GM12874 (cell line): ENCODE measurements at regions not wholly inside any gene's neighbourhood (a gene's known extent, or its start where the extent isn't known, plus 50 kb on each side); places are given as distances from the start of the nearest gene placed in this dataset.

Source experiments
- TF ChIP-seq, protein P1 (sequence below): IDR thresholded peaks from 2 replicates; pipeline ENCODE4 v1.5.1; 2011; ENCODE audit warnings: low read depth, mild to moderate bottlenecking, control low read depth, low read length, moderate library complexity; ENCODE audit not compliant: insufficient read depth

GRCh38 chr7:16071246-16071857 lies 350.0 kb downstream of the CRPPA start:
- TF ChIP-seq, protein P1, sequence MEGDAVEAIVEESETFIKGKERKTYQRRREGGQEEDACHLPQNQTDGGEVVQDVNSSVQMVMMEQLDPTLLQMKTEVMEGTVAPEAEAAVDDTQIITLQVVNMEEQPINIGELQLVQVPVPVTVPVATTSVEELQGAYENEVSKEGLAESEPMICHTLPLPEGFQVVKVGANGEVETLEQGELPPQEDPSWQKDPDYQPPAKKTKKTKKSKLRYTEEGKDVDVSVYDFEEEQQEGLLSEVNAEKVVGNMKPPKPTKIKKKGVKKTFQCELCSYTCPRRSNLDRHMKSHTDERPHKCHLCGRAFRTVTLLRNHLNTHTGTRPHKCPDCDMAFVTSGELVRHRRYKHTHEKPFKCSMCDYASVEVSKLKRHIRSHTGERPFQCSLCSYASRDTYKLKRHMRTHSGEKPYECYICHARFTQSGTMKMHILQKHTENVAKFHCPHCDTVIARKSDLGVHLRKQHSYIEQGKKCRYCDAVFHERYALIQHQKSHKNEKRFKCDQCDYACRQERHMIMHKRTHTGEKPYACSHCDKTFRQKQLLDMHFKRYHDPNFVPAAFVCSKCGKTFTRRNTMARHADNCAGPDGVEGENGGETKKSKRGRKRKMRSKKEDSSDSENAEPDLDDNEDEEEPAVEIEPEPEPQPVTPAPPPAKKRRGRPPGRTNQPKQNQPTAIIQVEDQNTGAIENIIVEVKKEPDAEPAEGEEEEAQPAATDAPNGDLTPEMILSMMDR = peak; percentile 37; the same call in 1 of the 2 replicates

DNA sequence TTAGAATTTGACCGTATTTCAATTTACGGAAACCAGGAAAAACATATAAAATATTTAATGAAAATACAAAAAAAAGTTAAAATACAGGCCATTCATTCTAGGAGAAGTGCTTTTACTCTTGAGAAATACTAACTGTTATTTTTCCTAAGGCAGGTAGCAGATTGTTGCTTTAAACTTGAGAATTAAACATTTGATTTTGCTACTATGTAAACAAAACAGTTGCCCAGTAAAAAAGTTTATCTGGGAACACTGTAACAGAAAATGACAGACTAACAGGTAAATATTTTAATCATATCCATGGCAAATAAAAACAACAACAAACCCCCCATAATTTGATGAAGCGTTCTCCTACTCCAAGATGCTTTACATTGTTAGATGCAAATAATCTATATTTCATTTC lies 350.5 kb downstream of the CRPPA start:
- TF ChIP-seq, protein P1 = no peak

- TF ChIP-seq, protein P1 = no peak
These were observed 351.3 kb downstream of the CRPPA start for GRCh38 chr7:16069998-16070397.

DNA sequence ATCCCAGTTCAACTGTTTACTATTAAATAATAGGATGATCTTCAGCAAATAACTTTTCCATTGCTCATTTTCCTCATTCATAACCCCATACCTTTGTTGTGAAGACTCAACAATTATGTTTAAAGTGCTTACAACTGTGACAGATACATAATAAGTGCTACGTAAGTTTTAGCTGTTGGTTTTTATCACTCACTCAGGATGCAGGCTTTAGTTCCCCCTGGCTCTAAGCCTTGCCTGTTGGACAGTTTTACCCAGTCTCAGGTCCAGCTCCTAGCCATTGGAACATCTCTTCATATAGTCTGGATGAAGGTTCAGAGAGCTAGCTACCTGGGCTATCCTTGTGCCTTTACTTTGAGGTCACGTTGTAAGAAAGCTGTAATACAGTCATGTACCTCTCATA lies 353.2 kb downstream of the CRPPA start:
- TF ChIP-seq, protein P1 = no peak

GRCh38 chr7:16067711-16068110 lies 353.6 kb downstream of the CRPPA start:
- TF ChIP-seq, protein P1 = no peak

DNA sequence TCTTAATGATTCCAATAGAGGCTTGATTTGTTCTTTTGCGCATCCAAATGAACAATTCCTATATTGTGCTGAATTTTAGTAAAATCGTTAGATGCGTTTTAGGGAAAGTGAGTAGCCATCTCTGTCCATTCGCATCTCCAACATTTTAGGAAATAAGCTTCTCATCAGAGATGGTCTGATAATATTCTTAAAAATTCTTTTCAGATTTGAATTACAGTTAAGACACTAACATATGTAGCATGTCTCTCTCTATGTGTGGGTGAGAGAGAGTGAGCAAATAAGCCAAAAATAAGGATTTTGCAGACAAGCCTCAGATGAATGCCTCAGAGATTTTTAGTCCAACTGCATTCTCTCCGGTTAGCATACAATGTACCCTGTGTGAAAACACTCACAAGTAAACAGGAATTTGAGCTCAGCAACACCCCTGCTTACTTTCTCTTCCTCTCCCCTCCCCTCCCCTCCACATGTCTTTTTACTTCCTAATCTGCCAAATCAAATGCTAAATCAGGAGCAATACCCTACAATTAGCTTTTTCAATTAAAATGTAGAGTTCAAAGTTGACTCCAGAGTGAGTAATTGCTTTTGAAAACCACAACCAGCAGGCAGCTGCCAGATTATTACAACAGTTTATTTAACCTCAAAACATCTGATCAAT lies 354.4 kb downstream of the CRPPA start:
- TF ChIP-seq, protein P1 = no peak

DNA sequence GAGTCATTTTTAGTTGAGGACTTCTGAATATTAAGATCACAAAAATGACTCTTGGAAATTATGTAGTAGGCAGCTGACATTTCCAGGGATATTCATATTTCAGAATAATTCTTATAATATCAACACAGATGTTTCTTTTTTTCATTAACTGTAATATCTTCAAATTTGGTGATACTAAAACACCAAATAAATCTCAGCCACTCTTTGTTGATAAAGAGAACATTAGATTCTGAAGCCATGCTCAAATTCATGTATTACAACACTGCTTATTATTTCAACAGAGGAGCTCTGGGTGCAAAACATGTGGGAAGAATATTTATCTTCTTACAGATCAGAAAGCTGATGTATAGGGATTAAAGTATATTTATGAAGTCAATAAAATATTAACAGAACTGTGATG lies 355.4 kb downstream of the CRPPA start:
- TF ChIP-seq, protein P1 = no peak
